Vagina (tissue), 2 donors: ENCODE measurements at regions not wholly inside any gene's neighbourhood (a gene's known extent, or its start where the extent isn't known, plus 50 kb on each side); places are given as distances from the start of the nearest gene placed in this dataset.

Source experiments
- DNase-seq, 2 donors: peaks; one replicate each; pipeline ENCODE4 v3.0.0-alpha.2; 2017; ENCODE audit errors: extremely low spot score in 2 of 2
- H3K27ac ChIP-seq: fragments of 200-600 bp; sonication (generic); one replicate; pipeline ENCODE4 v1.5.1; 2019
- H3K27me3 ChIP-seq: fragments of 200-600 bp; sonication (generic); one replicate; pipeline ENCODE4 v1.5.1; 2019
- H3K36me3 ChIP-seq, 2 donors: fragments of 200-600 bp; sonication (generic); one replicate each; pipeline ENCODE4 v1.5.1; 2017 to 2019
- H3K4me1 ChIP-seq: fragments of 200-600 bp; sonication (generic); one replicate; pipeline ENCODE4 v1.5.1; 2019
- H3K4me3 ChIP-seq, 2 donors: fragments of 200-600 bp; sonication (generic); 1 replicate in 1 of 2; 2 replicates in 1 of 2; pipeline ENCODE4 v1.5.1; 2016 to 2019
- H3K9me3 ChIP-seq: fragments of 200-600 bp; sonication (generic); one replicate; pipeline ENCODE4 v1.5.1; 2019
- CTCF ChIP-seq, 3 experiments: fragments of 450-650 bp in 2 of 3; fragments of 200-600 bp in 1 of 3; sonication (generic) in 1 of 3; IDR thresholded peaks; one replicate each; pipeline ENCODE4 v1.5.1; 2017 to 2019; ENCODE audit warnings: antibody characterized with exemption in 3 of 3, mild to moderate bottlenecking in 2 of 3, moderate library complexity in 2 of 3
- POLR2A ChIP-seq, 2 donors: fragments of 450-650 bp; IDR thresholded peaks; one replicate each; pipeline ENCODE4 v1.6.1; 2017; ENCODE audit warnings: antibody characterized with exemption in 2 of 2, mild to moderate bottlenecking in 2 of 2, moderate library complexity in 2 of 2
- POLR2AphosphoS5 ChIP-seq, 2 donors: sonication (generic); formaldehyde crosslinking; IDR thresholded peaks; one replicate each; pipeline ENCODE4 v1.9.0; 2017; ENCODE audit warnings: antibody characterized with exemption in 2 of 2, mild to moderate bottlenecking in 2 of 2, low read depth in 1 of 2; ENCODE audit not compliant: insufficient read depth in 1 of 2
- intact Hi-C: fragments of 100-400 bp; cut with DNase I; formaldehyde crosslinking; loops from one replicate; pipeline ENCODE4 v1.15.1; 2023

GRCh38 chr1:96002201-96002600 is 719.4 kb upstream of the PTBP2 start:
- TF ChIP-seq CTCF (IDR thresholded peaks at IDR 0.05) (no peak), POLR2AphosphoS5 (IDR thresholded peaks at IDR 0.05; ENCODE audit: insufficient read depth in 1 of 2, low read depth in 1 of 2) (no peak), POLR2A (IDR thresholded peaks at IDR 0.05) (no peak)
- Histone ChIP-seq H3K4me1 (no peaks in the 10 kb centered on the region), H3K4me3 (no peak overlapping the region), H3K27me3 (no peaks in the 10 kb centered on the region), H3K27ac (no peak overlapping the region), H3K36me3 (no peaks in the 10 kb centered on the region), H3K9me3 (no peaks in the 10 kb centered on the region)
- intact Hi-C loops = no loop called here
- DNase-seq = no peak

- Histone ChIP-seq H3K27ac (no peak overlapping the region), H3K36me3 (no peaks in the 10 kb centered on the region), H3K9me3 (no peaks in the 10 kb centered on the region), H3K27me3 (no peaks in the 10 kb centered on the region), H3K4me3 (no peak overlapping the region), H3K4me1 (no peaks in the 10 kb centered on the region)
- intact Hi-C loops = no loop called here
- no peak for DNase-seq
- no peak for TF ChIP-seq POLR2AphosphoS5 (IDR thresholded peaks at IDR 0.05; ENCODE audit: insufficient read depth in 1 of 2, low read depth in 1 of 2)
- TF ChIP-seq POLR2A (IDR thresholded peaks at IDR 0.05) = no peak
- no peak for TF ChIP-seq CTCF (IDR thresholded peaks at IDR 0.05)
Measured at GRCh38 chr1:96002969-96003964, 718.3 kb upstream of the PTBP2 start.

- no peaks in the 10 kb centered on the region for H3K36me3 ChIP-seq
- H3K9me3 ChIP-seq = no peaks in the 10 kb centered on the region
- H3K27ac ChIP-seq = no peak overlapping the region
- peaks cover 5% of the 10 kb centered on the region for H3K4me1 ChIP-seq
- DNase-seq = no peak
- TF ChIP-seq CTCF (IDR thresholded peaks at IDR 0.05) (no peak), POLR2A (IDR thresholded peaks at IDR 0.05) (no peak), POLR2AphosphoS5 (IDR thresholded peaks at IDR 0.05; ENCODE audit: insufficient read depth in 1 of 2, low read depth in 1 of 2) (no peak)
- no peak overlapping the region for H3K4me3 ChIP-seq
- H3K27me3 ChIP-seq = no peaks in the 10 kb centered on the region
- intact Hi-C loops = no loop called here
Measured at GRCh38 chr1:96009831-96010434, 711.7 kb upstream of the PTBP2 start.

- Histone ChIP-seq H3K27me3 (no peaks in the 10 kb centered on the region), H3K36me3 (no peaks in the 10 kb centered on the region), H3K4me1 (peaks cover 5% of the 10 kb centered on the region), H3K4me3 (no peak overlapping the region), H3K9me3 (no peaks in the 10 kb centered on the region), H3K27ac (no peak overlapping the region)
- intact Hi-C loops = no loop called here
- TF ChIP-seq POLR2AphosphoS5 (IDR thresholded peaks at IDR 0.05; ENCODE audit: insufficient read depth in 1 of 2, low read depth in 1 of 2) = no peak
- TF ChIP-seq POLR2A (IDR thresholded peaks at IDR 0.05) = no peak
- TF ChIP-seq CTCF (IDR thresholded peaks at IDR 0.05) = no peak
- no peak for DNase-seq
Measured at GRCh38 chr1:96011606-96012005, 710.0 kb upstream of the PTBP2 start.

- H3K27ac ChIP-seq = no peak overlapping the region
- H3K4me1 ChIP-seq = no peaks in the 10 kb centered on the region
- H3K4me3 ChIP-seq = no peak overlapping the region
- no peaks in the 10 kb centered on the region for H3K27me3 ChIP-seq
- intact Hi-C loops = no loop called here
- no peaks in the 10 kb centered on the region for H3K36me3 ChIP-seq
- TF ChIP-seq POLR2A (IDR thresholded peaks at IDR 0.05) (no peak), CTCF (IDR thresholded peaks at IDR 0.05) (no peak), POLR2AphosphoS5 (IDR thresholded peaks at IDR 0.05; ENCODE audit: insufficient read depth in 1 of 2, low read depth in 1 of 2) (no peak)
- H3K9me3 ChIP-seq = no peaks in the 10 kb centered on the region
- no peak for DNase-seq
Measured at GRCh38 chr1:96016219-96016618, 705.4 kb upstream of the PTBP2 start.
